WTC11 (cell line): ENCODE measurements at regions not wholly inside any gene's neighbourhood (a gene's known extent, or its start where the extent isn't known, plus 50 kb on each side); places are given as distances from the start of the nearest gene placed in this dataset.
"Not testable (repeated sequence)": the region's sequence is repeated elsewhere in the genome, so short reads cannot be mapped to it uniquely, and the experiment has no call there.

Source experiments
- ATAC-seq: fragments of 200-7000 bp; cut with Tn5 transposase; 2 replicates; pipeline ENCODE4 v1.10.0; 2021; ENCODE audit warnings: mild to moderate bottlenecking, moderate library complexity
- CTCF ChIA-PET: fragments of 300-600 bp; sonication (Branson Sonifier 250); formaldehyde crosslinking; loops from one replicate; lab custom pipeline; 2021; ENCODE audit warnings: antibody characterized with exemption; lab: Charles Lee
- POLR2A ChIA-PET: fragments of 350-600 bp; sonication (Branson Sonifier 250); formaldehyde crosslinking; loops from one replicate; lab custom pipeline; 2021; ENCODE audit warnings: antibody characterized with exemption; lab: Charles Lee
- DNase-seq: peaks from one replicate; pipeline ENCODE4 v3.0.0; 2021; ENCODE audit warnings: low spot score
- H3K27ac Mint-ChIP-seq: 2 replicates; pipeline ENCODE4 v1.8.0; 2021; ENCODE audit warnings: mixed read lengths
- H3K27me3 Mint-ChIP-seq: 2 replicates; pipeline ENCODE4 v1.8.0; 2021; ENCODE audit warnings: low read depth, mild to moderate bottlenecking, moderate library complexity, mixed read lengths
- H3K36me3 Mint-ChIP-seq: 2 replicates; pipeline ENCODE4 v1.8.0; 2021; ENCODE audit warnings: mixed read lengths
- H3K4me1 Mint-ChIP-seq: 2 replicates; pipeline ENCODE4 v1.8.0; 2022; ENCODE audit warnings: mixed read lengths
- H3K4me3 Mint-ChIP-seq: 2 replicates; pipeline ENCODE4 v1.8.0; 2021; ENCODE audit warnings: mild to moderate bottlenecking, moderate library complexity, mixed read lengths
- H3K9me3 Mint-ChIP-seq: 2 replicates; pipeline ENCODE4 v1.8.0; 2021; ENCODE audit warnings: mixed read lengths
- GRHL2 ChIP-seq: fragments of 250-450 bp; sonication (Bioruptor Pico); IDR thresholded peaks from 2 replicates; pipeline ENCODE4 v1.8.0; 2022; ENCODE audit warnings: mild to moderate bottlenecking, moderate library complexity; ENCODE audit not compliant: insufficient replicate concordance, severe bottlenecking
- JAZF1 ChIP-seq: fragments of 250-450 bp; sonication (Bioruptor Pico); IDR thresholded peaks from 2 replicates; pipeline ENCODE4 v1.9.0; 2021; ENCODE audit warnings: moderate library complexity, mild to moderate bottlenecking, inconsistent platforms
- PRRX2 ChIP-seq: fragments of 250-450 bp; sonication (Bioruptor Pico); IDR thresholded peaks from 2 replicates; pipeline ENCODE4 v1.8.0; 2021; ENCODE audit warnings: mild to moderate bottlenecking
- RELA ChIP-seq: sonication (generic); formaldehyde crosslinking; IDR thresholded peaks from 2 replicates; pipeline ENCODE4 v1.8.1; 2022; ENCODE audit warnings: missing genetic modification reagents, mild to moderate bottlenecking, borderline replicate concordance
- ZNF396 ChIP-seq: fragments of 250-450 bp; sonication (Bioruptor Pico); IDR thresholded peaks from 2 replicates; pipeline ENCODE4 v1.8.0; 2021; ENCODE audit warnings: mild to moderate bottlenecking, moderate library complexity, borderline replicate concordance
- TF ChIP-seq, protein P1 (sequence below): sonication (generic); formaldehyde crosslinking; IDR thresholded peaks from 2 replicates; pipeline ENCODE4 v1.8.1; 2023; ENCODE audit warnings: mild to moderate bottlenecking, missing genetic modification reagents, borderline replicate concordance
- TF ChIP-seq, protein P2 (sequence below): sonication (generic); formaldehyde crosslinking; IDR thresholded peaks from 2 replicates; pipeline ENCODE4 v1.8.0; 2022; ENCODE audit warnings: mild to moderate bottlenecking, missing genetic modification reagents
- TF ChIP-seq, protein P3 (sequence below): sonication (generic); formaldehyde crosslinking; IDR thresholded peaks from 2 replicates; pipeline ENCODE4 v1.8.0; 2023; ENCODE audit warnings: missing genetic modification reagents, mild to moderate bottlenecking, borderline replicate concordance
- TF ChIP-seq, protein P4 (sequence below): fragments of 250-450 bp; sonication (Bioruptor Pico); IDR thresholded peaks from 2 replicates; pipeline ENCODE4 v1.9.0; 2021; ENCODE audit warnings: moderate library complexity, mild to moderate bottlenecking, inconsistent platforms, borderline replicate concordance

DNA sequence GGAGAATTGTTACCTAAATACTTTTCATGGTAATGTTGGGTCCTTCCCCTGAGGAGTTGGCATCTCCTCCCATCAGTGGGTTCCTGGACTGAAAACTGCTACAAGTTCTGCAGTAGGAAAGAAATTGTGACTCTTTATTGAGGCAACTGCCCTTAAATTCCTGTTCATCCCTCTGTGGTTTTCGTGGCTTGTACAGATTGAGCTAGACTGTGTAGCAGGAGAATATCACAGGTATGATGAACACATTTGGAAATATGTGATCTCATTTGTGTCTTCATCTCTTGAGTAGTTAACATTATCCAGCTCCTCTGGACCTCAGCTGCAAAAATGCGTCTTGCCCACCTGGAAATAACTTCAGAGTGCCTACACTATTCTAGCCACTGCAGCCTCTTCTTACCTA is 390.6 kb downstream of the PTPRC start (continued):
- TF ChIP-seq, protein P1, sequence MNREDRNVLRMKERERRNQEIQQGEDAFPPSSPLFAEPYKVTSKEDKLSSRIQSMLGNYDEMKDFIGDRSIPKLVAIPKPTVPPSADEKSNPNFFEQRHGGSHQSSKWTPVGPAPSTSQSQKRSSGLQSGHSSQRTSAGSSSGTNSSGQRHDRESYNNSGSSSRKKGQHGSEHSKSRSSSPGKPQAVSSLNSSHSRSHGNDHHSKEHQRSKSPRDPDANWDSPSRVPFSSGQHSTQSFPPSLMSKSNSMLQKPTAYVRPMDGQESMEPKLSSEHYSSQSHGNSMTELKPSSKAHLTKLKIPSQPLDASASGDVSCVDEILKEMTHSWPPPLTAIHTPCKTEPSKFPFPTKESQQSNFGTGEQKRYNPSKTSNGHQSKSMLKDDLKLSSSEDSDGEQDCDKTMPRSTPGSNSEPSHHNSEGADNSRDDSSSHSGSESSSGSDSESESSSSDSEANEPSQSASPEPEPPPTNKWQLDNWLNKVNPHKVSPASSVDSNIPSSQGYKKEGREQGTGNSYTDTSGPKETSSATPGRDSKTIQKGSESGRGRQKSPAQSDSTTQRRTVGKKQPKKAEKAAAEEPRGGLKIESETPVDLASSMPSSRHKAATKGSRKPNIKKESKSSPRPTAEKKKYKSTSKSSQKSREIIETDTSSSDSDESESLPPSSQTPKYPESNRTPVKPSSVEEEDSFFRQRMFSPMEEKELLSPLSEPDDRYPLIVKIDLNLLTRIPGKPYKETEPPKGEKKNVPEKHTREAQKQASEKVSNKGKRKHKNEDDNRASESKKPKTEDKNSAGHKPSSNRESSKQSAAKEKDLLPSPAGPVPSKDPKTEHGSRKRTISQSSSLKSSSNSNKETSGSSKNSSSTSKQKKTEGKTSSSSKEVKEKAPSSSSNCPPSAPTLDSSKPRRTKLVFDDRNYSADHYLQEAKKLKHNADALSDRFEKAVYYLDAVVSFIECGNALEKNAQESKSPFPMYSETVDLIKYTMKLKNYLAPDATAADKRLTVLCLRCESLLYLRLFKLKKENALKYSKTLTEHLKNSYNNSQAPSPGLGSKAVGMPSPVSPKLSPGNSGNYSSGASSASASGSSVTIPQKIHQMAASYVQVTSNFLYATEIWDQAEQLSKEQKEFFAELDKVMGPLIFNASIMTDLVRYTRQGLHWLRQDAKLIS (CRISPR knock-in tag), result no peak
- TF ChIP-seq, protein P2, sequence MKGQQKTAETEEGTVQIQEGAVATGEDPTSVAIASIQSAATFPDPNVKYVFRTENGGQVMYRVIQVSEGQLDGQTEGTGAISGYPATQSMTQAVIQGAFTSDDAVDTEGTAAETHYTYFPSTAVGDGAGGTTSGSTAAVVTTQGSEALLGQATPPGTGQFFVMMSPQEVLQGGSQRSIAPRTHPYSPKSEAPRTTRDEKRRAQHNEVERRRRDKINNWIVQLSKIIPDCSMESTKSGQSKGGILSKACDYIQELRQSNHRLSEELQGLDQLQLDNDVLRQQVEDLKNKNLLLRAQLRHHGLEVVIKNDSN, result no peak
- TF ChIP-seq, protein P3, sequence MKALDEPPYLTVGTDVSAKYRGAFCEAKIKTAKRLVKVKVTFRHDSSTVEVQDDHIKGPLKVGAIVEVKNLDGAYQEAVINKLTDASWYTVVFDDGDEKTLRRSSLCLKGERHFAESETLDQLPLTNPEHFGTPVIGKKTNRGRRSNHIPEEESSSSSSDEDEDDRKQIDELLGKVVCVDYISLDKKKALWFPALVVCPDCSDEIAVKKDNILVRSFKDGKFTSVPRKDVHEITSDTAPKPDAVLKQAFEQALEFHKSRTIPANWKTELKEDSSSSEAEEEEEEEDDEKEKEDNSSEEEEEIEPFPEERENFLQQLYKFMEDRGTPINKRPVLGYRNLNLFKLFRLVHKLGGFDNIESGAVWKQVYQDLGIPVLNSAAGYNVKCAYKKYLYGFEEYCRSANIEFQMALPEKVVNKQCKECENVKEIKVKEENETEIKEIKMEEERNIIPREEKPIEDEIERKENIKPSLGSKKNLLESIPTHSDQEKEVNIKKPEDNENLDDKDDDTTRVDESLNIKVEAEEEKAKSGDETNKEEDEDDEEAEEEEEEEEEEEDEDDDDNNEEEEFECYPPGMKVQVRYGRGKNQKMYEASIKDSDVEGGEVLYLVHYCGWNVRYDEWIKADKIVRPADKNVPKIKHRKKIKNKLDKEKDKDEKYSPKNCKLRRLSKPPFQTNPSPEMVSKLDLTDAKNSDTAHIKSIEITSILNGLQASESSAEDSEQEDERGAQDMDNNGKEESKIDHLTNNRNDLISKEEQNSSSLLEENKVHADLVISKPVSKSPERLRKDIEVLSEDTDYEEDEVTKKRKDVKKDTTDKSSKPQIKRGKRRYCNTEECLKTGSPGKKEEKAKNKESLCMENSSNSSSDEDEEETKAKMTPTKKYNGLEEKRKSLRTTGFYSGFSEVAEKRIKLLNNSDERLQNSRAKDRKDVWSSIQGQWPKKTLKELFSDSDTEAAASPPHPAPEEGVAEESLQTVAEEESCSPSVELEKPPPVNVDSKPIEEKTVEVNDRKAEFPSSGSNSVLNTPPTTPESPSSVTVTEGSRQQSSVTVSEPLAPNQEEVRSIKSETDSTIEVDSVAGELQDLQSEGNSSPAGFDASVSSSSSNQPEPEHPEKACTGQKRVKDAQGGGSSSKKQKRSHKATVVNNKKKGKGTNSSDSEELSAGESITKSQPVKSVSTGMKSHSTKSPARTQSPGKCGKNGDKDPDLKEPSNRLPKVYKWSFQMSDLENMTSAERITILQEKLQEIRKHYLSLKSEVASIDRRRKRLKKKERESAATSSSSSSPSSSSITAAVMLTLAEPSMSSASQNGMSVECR (CRISPR knock-in tag), result no peak
- no peak for TF ChIP-seq RELA (CRISPR knock-in tag)
- no peak for TF ChIP-seq JAZF1 (CRISPR knock-in tag)

DNA sequence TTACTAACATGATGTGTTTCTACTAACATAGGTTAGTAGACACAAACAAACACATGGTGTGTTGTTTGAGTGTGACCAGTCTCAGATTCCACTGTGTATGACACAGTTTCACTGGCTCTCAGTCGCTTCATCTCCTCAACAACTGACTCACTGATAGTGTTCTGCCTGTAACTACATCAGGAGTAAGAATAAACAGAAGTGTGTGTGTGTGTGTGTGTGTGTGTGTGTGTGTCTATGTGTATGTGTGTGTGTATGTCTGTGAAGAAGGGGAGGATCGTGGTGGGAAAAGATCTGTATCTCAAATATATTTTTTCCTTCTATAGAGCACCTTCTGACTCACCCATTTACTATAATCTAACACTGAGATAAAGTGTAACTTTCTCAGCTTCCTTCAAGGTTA is 391.0 kb downstream of the PTPRC start:
- TF ChIP-seq ZNF396, result no peak
- no peak for TF ChIP-seq GRHL2 (CRISPR knock-in tag)
- TF ChIP-seq, protein P4, sequence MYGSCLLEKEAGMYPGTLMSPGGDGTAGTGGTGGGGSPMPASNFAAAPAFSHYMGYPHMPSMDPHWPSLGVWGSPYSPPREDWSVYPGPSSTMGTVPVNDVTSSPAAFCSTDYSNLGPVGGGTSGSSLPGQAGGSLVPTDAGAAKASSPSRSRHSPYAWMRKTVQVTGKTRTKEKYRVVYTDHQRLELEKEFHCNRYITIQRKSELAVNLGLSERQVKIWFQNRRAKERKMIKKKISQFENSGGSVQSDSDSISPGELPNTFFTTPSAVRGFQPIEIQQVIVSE, result no peak
- no peak for TF ChIP-seq PRRX2
- H3K27ac Mint-ChIP-seq, result no peak overlapping the region
- CTCF ChIA-PET, result no interaction called here

DNA sequence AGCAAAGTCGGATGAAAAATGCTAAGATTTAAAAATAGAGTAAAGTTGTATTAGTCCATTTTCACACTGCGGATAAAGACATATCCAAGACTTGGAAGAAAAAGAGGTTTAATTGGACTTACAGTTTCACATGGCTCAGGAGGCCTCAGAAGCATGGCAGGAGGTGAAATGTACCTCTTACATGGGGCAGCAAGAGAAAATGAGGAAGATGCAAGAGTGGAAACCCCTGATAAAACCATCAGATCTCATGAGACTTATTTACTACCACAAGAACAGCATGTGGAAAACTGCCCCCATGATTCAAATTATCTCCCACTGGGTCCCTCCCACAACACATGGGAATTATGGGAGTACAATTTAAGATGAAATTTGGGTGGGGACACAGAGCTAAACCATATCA is 391.7 kb downstream of the PTPRC start:
- POLR2A ChIA-PET, H3K27ac Mint-ChIP-seq, H3K4me1 Mint-ChIP-seq, CTCF ChIA-PET, H3K27me3 Mint-ChIP-seq, H3K9me3 Mint-ChIP-seq, H3K36me3 Mint-ChIP-seq, H3K4me3 Mint-ChIP-seq, DNase-seq, ATAC-seq: not testable (repeated sequence)

More for the DNA sequence above, 391.0 kb downstream of the PTPRC start:
- Mint-ChIP-seq H3K36me3 (no peaks in the 10 kb centered on the region), H3K9me3 (peaks cover 6% of the 10 kb centered on the region), H3K4me3 (no peak overlapping the region), H3K27me3 (no peaks in the 10 kb centered on the region; the same call in 1 of the 2 replicates), H3K4me1 (no peaks in the 10 kb centered on the region)
- no peak for DNase-seq
- no peak for ATAC-seq
- POLR2A ChIA-PET, result no interaction called here

DNA sequence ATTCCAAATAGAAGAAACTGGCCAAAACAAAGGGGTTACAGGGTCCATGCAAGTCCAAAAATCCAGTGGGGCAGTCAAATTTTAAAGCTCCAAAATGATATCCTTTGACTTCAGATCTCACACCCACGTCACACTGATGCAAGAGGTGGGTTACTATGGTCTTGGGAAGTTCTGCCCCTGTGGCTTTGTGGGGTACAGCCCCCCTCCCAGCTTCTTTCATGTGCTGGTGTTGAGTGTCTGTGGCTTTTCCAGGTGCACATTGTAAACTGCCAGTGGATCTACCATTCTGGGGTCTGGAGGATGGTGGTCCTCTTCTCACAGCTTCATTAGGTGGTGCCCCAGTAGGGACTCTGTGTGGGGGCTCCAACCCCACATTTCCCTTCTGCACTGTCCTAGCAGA is 392.3 kb downstream of the PTPRC start:
- H3K4me1 Mint-ChIP-seq, H3K27ac Mint-ChIP-seq, POLR2A ChIA-PET: not testable (repeated sequence)

DNA sequence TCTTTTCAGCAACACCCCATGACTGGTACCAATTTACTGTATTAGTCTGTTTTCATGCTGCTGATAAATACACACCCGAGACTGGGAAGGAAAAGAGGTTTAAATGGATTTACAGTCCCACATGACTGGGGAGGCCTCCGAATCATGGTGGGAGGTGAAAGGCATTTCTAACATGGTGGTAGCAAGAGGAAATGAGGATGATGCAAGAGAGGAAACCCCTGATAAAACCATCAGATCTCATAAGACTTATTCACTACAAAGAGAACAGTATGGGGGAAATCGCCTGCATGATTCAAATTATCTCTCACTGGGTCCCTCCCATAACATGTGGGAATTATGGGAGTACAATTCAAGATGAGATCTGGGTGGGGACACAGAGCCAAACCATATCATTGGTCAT is 393.6 kb downstream of the PTPRC start:
- peak overlapping the region; percentile 53; the same call in 1 of the 2 replicates for H3K27ac Mint-ChIP-seq
- CTCF ChIA-PET, H3K36me3 Mint-ChIP-seq, ATAC-seq, H3K27me3 Mint-ChIP-seq, POLR2A ChIA-PET, H3K4me1 Mint-ChIP-seq, DNase-seq, H3K9me3 Mint-ChIP-seq, H3K4me3 Mint-ChIP-seq: not testable (repeated sequence)

More for the DNA sequence above, 392.3 kb downstream of the PTPRC start:
- ATAC-seq, CTCF ChIA-PET, H3K4me3 Mint-ChIP-seq, H3K27me3 Mint-ChIP-seq, H3K36me3 Mint-ChIP-seq, H3K9me3 Mint-ChIP-seq, DNase-seq: not testable (repeated sequence)
